K562 (cell line): ENCODE measurements at regions not wholly inside any gene's neighbourhood (a gene's known extent, or its start where the extent isn't known, plus 50 kb on each side); places are given as distances from the start of the nearest gene placed in this dataset.
A peak's percentile ranks its signal among the peaks of the same experiment; 100 is the strongest.

Experiments
- AFF1 ChIP-seq, 2 experiments: fragments of 450-650 bp; IDR thresholded peaks; 2 replicates each; pipeline ENCODE4 v1.6.1; 2018; ENCODE audit warnings: mild to moderate bottlenecking in 2 of 2, low read depth in 1 of 2; ENCODE audit not compliant: partially characterized antibody in 2 of 2
- BCOR ChIP-seq: fragments of 450-650 bp; IDR thresholded peaks from 2 replicates; pipeline ENCODE4 v1.6.1; 2016
- BRD4 ChIP-seq: fragments of 200-600 bp; sonication (generic); IDR thresholded peaks from 2 replicates; pipeline ENCODE4 v1.6.1; 2017; ENCODE audit warnings: inconsistent platforms
- BRD9 ChIP-seq: fragments of 450-650 bp; IDR thresholded peaks from 2 replicates; pipeline ENCODE4 v1.6.1; 2018; ENCODE audit warnings: low read depth; ENCODE audit not compliant: partially characterized antibody
- CCNT2 ChIP-seq: IDR thresholded peaks from 2 replicates; pipeline ENCODE4 v1.6.1; 2011; ENCODE audit warnings: borderline replicate concordance, low read depth, mild to moderate bottlenecking, moderate library complexity, mixed read lengths, low read length; ENCODE audit not compliant: insufficient read length; ENCODE audit errors: extremely low read depth
- CSDE1 ChIP-seq, 2 experiments: fragments of 450-650 bp; IDR thresholded peaks; 2 replicates each; pipeline ENCODE4 v1.6.1; 2016; ENCODE audit warnings: mild to moderate bottlenecking in 1 of 2
- GABPB1 ChIP-seq: sonication (generic); formaldehyde crosslinking; IDR thresholded peaks from 2 replicates; pipeline ENCODE4 v1.8.0; 2022; ENCODE audit warnings: mild to moderate bottlenecking, missing genetic modification reagents
- HNRNPK ChIP-seq: fragments of 200-400 bp; formaldehyde crosslinking; IDR thresholded peaks from one replicate; pipeline ENCODE4 v1.6.1; 2018; ENCODE audit warnings: mild to moderate bottlenecking, low read depth, low read length; ENCODE audit not compliant: poor library complexity, severe bottlenecking
- KAT8 ChIP-seq: fragments of 450-650 bp; IDR thresholded peaks from 2 replicates; pipeline ENCODE4 v1.6.1; 2016; ENCODE audit warnings: low read depth, mild to moderate bottlenecking
- NFE2 ChIP-seq: IDR thresholded peaks from 2 replicates; pipeline ENCODE4 v1.6.1; 2014; ENCODE audit warnings: antibody characterized with exemption, low read depth
- NR4A1 ChIP-seq, 2 experiments: fragments of 250-450 bp in 1 of 2; fragments of 450-650 bp in 1 of 2; sonication (Bioruptor Pico) in 1 of 2; IDR thresholded peaks; 2 replicates each; pipeline versions ENCODE4 v1.4.0 to v1.6.1; 2016 to 2020; ENCODE audit warnings: mild to moderate bottlenecking in 2 of 2, missing compliant biosample characterization in 1 of 2, missing genetic modification characterization in 1 of 2, moderate library complexity in 1 of 2
- PRPF4 ChIP-seq: fragments of 200-400 bp; formaldehyde crosslinking; IDR thresholded peaks from one replicate; pipeline ENCODE4 v1.6.1; 2017; ENCODE audit warnings: low read length, low read depth, mild to moderate bottlenecking; ENCODE audit not compliant: insufficient read depth, poor library complexity, severe bottlenecking
- PTRF ChIP-seq: fragments of 450-650 bp; IDR thresholded peaks from 2 replicates; pipeline ENCODE4 v1.6.1; 2016; ENCODE audit warnings: mild to moderate bottlenecking, missing genetic modification characterization, missing compliant biosample characterization
- SIN3A ChIP-seq, 2 experiments: fragments of 150-350 bp in 1 of 2; IDR thresholded peaks; 2 replicates each; pipeline ENCODE4 v1.6.1; 2011 to 2016; ENCODE audit warnings: borderline replicate concordance in 2 of 2, low read depth in 2 of 2, low read length in 2 of 2, mild to moderate bottlenecking in 2 of 2, moderate library complexity in 2 of 2; ENCODE audit not compliant: control insufficient read depth in 1 of 2
- SRSF3 ChIP-seq: fragments of 200-400 bp; formaldehyde crosslinking; IDR thresholded peaks from 2 replicates; pipeline ENCODE4 v1.6.1; 2016; ENCODE audit warnings: mild to moderate bottlenecking, low read length, moderate library complexity; ENCODE audit not compliant: insufficient read depth
- TBP ChIP-seq: optimal IDR thresholded peaks from 2 replicates; pipeline ENCODE3; 2011; ENCODE audit warnings: low read depth, low read length, improper control_type of control experiment
- TOE1 ChIP-seq, 2 experiments: fragments of 450-650 bp in 1 of 2; sonication (generic) in 1 of 2; formaldehyde crosslinking in 1 of 2; IDR thresholded peaks; 2 replicates each; pipeline versions ENCODE4 v1.7.1 to v1.8.0; 2016 to 2022; ENCODE audit warnings: borderline replicate concordance in 2 of 2, mild to moderate bottlenecking in 2 of 2, antibody characterized with exemption in 1 of 2, inconsistent platforms in 1 of 2, low read depth in 1 of 2, missing genetic modification reagents in 1 of 2, moderate library complexity in 1 of 2
- ZBED1 ChIP-seq: IDR thresholded peaks from 2 replicates; pipeline ENCODE4 v1.6.1; 2014
- ZEB2 ChIP-seq: fragments of 450-650 bp; IDR thresholded peaks from 2 replicates; pipeline ENCODE4 v1.6.1; 2016
- ZNF184 ChIP-seq: sonication (generic); formaldehyde crosslinking; IDR thresholded peaks from 2 replicates; pipeline ENCODE4 v1.5.0; 2020; ENCODE audit warnings: missing genetic modification reagents
- ZNF224 ChIP-seq: sonication (generic); formaldehyde crosslinking; IDR thresholded peaks from 2 replicates; pipeline ENCODE4 v1.8.0; 2022; ENCODE audit warnings: mild to moderate bottlenecking, missing genetic modification reagents
- ZNF24 ChIP-seq: fragments of 450-650 bp; IDR thresholded peaks from 2 replicates; pipeline ENCODE4 v1.6.1; 2016
- TF ChIP-seq, protein P1 (sequence below): IDR thresholded peaks from 3 replicates; pipeline ENCODE4 v1.6.1; 2011; ENCODE audit warnings: borderline replicate concordance, mild to moderate bottlenecking; ENCODE audit not compliant: insufficient read length, insufficient read depth
- TF ChIP-seq, protein P2 (sequence below): fragments of 250-450 bp; sonication (Bioruptor Pico); IDR thresholded peaks from 2 replicates; pipeline ENCODE4 v1.5.0; 2021

DNA sequence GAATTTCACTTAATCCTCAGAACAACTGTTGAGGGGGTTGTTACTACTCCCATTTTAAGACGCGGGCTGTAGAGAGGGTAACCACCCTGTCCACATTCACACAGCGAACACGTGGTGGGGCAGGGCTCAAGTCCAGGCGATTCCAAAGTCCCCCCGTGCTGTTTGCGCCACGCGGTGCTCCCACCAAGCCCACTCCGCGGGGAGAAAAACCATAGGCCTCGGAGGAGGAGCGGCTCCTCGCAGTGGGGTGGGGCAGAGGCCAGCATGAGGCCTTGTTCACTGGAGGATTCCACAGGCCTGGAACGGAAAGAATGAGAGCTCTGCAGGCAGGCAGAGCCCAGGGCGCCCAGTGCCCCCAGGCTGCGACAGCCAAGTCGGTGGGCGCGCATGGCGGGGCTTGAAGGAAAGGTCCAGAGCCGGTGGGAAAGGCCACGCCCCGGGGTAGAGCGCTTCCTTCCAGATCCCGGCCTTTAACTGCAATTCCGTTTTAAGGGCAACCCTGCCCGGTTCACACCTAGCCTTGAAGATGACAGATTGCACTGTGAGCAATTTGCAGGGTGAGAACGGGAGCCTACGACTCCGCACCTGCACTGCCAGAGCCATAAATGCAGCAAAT, 161.8 kb upstream of the TBL1XR1 start (continued):
- no peak for TF ChIP-seq ZNF184 (CRISPR knock-in tag)
- TF ChIP-seq, protein P1, sequence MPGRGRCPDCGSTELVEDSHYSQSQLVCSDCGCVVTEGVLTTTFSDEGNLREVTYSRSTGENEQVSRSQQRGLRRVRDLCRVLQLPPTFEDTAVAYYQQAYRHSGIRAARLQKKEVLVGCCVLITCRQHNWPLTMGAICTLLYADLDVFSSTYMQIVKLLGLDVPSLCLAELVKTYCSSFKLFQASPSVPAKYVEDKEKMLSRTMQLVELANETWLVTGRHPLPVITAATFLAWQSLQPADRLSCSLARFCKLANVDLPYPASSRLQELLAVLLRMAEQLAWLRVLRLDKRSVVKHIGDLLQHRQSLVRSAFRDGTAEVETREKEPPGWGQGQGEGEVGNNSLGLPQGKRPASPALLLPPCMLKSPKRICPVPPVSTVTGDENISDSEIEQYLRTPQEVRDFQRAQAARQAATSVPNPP = no peak
- no peak for TF ChIP-seq ZEB2
- no peak for TF ChIP-seq ZBED1
- no peak for TF ChIP-seq AFF1 (IDR thresholded peaks at IDR 0.05; ENCODE audit: low read depth in 1 of 2, partially characterized antibody in 2 of 2)
- TF ChIP-seq ZNF24 = no peak
- TF ChIP-seq PTRF = peak; percentile 49; the same call in 1 of the 2 replicates
- no peak for TF ChIP-seq NFE2
- TF ChIP-seq PRPF4 = no peak
- no peak for TF ChIP-seq SIN3A (IDR thresholded peaks at IDR 0.05; ENCODE audit: borderline replicate concordance in 2 of 2, control insufficient read depth in 1 of 2, low read depth in 2 of 2, low read length in 2 of 2)
- TF ChIP-seq CSDE1 (IDR thresholded peaks at IDR 0.05) = no peak
- no peak for TF ChIP-seq GABPB1
- peak; percentile 77; the same call in 1 of the 2 replicates for TF ChIP-seq BRD4
- 0 out of 2 replicates have a peak, but pooled peaks have one; percentile 4 for TF ChIP-seq NR4A1 (CRISPR knock-in tag; IDR thresholded peaks at IDR 0.05)
- peak; percentile 88 for TF ChIP-seq NR4A1 (tag; IDR thresholded peaks at IDR 0.05)
- TF ChIP-seq SRSF3 = peak; percentile 58; the same call in 1 of the 2 replicates
- TF ChIP-seq ZNF224 (CRISPR knock-in tag) = peak; percentile 28; the same call in 1 of the 2 replicates
- TF ChIP-seq CCNT2 = no peak
- TF ChIP-seq BRD9 = peak; percentile 38
- TF ChIP-seq, protein P2, sequence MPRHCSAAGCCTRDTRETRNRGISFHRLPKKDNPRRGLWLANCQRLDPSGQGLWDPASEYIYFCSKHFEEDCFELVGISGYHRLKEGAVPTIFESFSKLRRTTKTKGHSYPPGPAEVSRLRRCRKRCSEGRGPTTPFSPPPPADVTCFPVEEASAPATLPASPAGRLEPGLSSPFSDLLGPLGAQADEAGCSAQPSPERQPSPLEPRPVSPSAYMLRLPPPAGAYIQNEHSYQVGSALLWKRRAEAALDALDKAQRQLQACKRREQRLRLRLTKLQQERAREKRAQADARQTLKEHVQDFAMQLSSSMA (CRISPR knock-in tag) = no peak
- TF ChIP-seq TBP = no peak
- no peak for TF ChIP-seq BCOR
- TF ChIP-seq KAT8 = no peak
- TF ChIP-seq HNRNPK = no peak
- no peak for TF ChIP-seq TOE1 (IDR thresholded peaks at IDR 0.05; ENCODE audit: borderline replicate concordance)
- no peak for TF ChIP-seq TOE1 (CRISPR knock-in tag; IDR thresholded peaks at IDR 0.05; ENCODE audit: borderline replicate concordance, low read depth)
